Body of pancreas (tissue), 4 donors: ENCODE measurements at regions not wholly inside any gene's neighbourhood (a gene's known extent, or its start where the extent isn't known, plus 50 kb on each side); places are given as distances from the start of the nearest gene placed in this dataset.

Experiments
- CTCF ChIP-seq, 7 experiments: fragments of 450-650 bp in 4 of 7; fragments of 200-600 bp in 3 of 7; sonication (generic) in 3 of 7; IDR thresholded peaks; one replicate each; pipeline ENCODE4 v1.5.1; 2016 to 2019; ENCODE audit warnings: antibody characterized with exemption in 7 of 7
- POLR2A ChIP-seq, 3 donors: fragments of 450-650 bp; IDR thresholded peaks; one replicate each; pipeline ENCODE4 v1.6.1; 2016; ENCODE audit warnings: antibody characterized with exemption in 3 of 3, mild to moderate bottlenecking in 2 of 3

GRCh38 chr18:33495278-33495677 is 54.8 kb upstream of the CCDC178 start:
- TF ChIP-seq POLR2A (IDR thresholded peaks at IDR 0.05) (no peak), CTCF (IDR thresholded peaks at IDR 0.05) (peak in 5 of 7 experiments; percentile 16 to 52 (median 27))
